ENCODE measurements at regions not wholly inside any gene's neighbourhood (a gene's known extent, or its start where the extent isn't known, plus 50 kb on each side); places are given as distances from the start of the nearest gene placed in this dataset.
"Not testable (repeated sequence)": the region's sequence is repeated elsewhere in the genome, so short reads cannot be mapped to it uniquely, and the experiment has no call there.

DNA sequence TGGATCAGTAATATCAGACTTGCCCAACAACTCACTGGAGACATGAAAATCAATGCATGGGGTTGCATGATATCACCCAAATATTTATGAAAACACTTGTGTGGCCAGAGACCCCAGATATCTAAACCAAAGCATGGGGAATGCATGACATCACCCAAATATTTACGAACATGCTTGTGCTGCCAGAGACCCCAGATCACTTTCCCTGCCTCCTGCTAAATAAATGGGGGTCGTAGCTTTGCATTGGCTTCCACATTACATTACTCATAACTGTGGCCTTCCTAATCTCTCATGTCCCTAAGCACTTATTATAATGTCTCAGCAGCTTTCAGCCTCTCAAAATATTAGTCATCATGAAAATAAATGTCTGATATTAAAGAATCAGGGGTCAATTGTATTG, 838.0 kb upstream of the DEFB115 start:
- TF ChIP-seq, protein P1, sequence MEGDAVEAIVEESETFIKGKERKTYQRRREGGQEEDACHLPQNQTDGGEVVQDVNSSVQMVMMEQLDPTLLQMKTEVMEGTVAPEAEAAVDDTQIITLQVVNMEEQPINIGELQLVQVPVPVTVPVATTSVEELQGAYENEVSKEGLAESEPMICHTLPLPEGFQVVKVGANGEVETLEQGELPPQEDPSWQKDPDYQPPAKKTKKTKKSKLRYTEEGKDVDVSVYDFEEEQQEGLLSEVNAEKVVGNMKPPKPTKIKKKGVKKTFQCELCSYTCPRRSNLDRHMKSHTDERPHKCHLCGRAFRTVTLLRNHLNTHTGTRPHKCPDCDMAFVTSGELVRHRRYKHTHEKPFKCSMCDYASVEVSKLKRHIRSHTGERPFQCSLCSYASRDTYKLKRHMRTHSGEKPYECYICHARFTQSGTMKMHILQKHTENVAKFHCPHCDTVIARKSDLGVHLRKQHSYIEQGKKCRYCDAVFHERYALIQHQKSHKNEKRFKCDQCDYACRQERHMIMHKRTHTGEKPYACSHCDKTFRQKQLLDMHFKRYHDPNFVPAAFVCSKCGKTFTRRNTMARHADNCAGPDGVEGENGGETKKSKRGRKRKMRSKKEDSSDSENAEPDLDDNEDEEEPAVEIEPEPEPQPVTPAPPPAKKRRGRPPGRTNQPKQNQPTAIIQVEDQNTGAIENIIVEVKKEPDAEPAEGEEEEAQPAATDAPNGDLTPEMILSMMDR (IDR thresholded peaks at IDR 0.05; ENCODE audit: insufficient read depth, low read depth, low read length, missing control alignments): no peak
- no peak for DNase-seq (ENCODE audit: low read depth)
- H3K4me3 ChIP-seq (ENCODE audit: low read length): no peak overlapping the region

DNA sequence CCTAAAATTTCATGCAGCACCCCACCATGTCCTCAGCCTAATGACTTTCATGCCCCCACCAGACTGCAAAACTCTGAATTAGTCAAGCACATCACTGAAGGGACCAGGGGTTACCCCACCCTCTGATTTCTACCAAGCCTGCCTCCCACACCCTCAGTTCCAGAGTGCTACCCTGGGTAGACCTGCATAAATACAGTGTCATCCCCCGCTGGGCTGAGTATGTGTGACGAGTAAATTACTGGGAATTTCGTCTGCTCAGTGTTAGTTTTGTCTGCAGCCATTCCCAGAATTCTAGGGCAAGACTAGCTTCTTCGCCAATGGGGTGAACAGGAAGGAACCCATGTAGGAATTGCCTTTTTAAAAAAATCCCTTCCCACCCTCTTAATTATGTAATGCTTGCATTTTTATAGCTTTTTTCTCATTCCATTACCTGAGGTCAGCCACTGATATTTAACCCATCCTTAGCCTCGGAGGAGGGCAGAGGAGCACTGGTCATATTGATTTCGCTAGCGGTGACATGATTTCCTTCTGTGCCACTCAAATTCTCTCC, 837.5 kb upstream of the DEFB115 start:
- not testable (repeated sequence) for H3K4me3 ChIP-seq (ENCODE audit: low read length); DNase-seq (ENCODE audit: low read depth)

All from epithelial cell of esophagus (primary cell).